NCI-H1105 treated with DMSO at 0.1 percent for 48 hours (cell line): ENCODE measurements at regions not wholly inside any gene's neighbourhood (a gene's known extent, or its start where the extent isn't known, plus 50 kb on each side); places are given as distances from the start of the nearest gene placed in this dataset.
A peak's percentile ranks its signal among the peaks of the same experiment; 100 is the strongest.
"Not testable (repeated sequence)": the region's sequence is repeated elsewhere in the genome, so short reads cannot be mapped to it uniquely, and the experiment has no call there.

Source experiments
- DNase-seq: peaks from one replicate; lab custom pipeline; 2025; lab: John Stamatoyannopoulos, UW

GRCh38 chr18:68429841-68430240 is 285.1 kb downstream of the TMX3 start:
- DNase-seq, result no peak

- no peak for DNase-seq
Observed at GRCh38 chr18:68429111-68429510, 285.8 kb downstream of the TMX3 start.

GRCh38 chr18:68428661-68429060 is 286.2 kb downstream of the TMX3 start:
- DNase-seq, result no peak

GRCh38 chr18:68427951-68428401 is 286.9 kb downstream of the TMX3 start:
- peak; percentile 16 for DNase-seq

GRCh38 chr18:68426731-68427315 is 288.1 kb downstream of the TMX3 start:
- no peak for DNase-seq

- DNase-seq, result no peak
Observed at GRCh38 chr18:68418881-68419280, 296.0 kb downstream of the TMX3 start.

GRCh38 chr18:68418226-68418868 is 296.6 kb downstream of the TMX3 start:
- no peak for DNase-seq

GRCh38 chr18:68417826-68418225 is 297.1 kb downstream of the TMX3 start:
- no peak for DNase-seq

- DNase-seq, result peak; percentile 27
Observed at GRCh38 chr18:68417166-68417799, 297.6 kb downstream of the TMX3 start.

GRCh38 chr18:68414407-68414806 is 300.5 kb downstream of the TMX3 start:
- DNase-seq, result no peak

GRCh38 chr18:68409576-68409975 is 305.3 kb downstream of the TMX3 start:
- DNase-seq, result no peak

GRCh38 chr18:68406761-68407160 is 308.1 kb downstream of the TMX3 start:
- no peak for DNase-seq

GRCh38 chr18:68402784-68403183 is 312.1 kb downstream of the TMX3 start:
- no peak for DNase-seq

- DNase-seq, result no peak
Observed at GRCh38 chr18:68400889-68401288, 314.0 kb downstream of the TMX3 start.

GRCh38 chr18:68399721-68400120 is 315.2 kb downstream of the TMX3 start:
- DNase-seq, result no peak

- no peak for DNase-seq
Observed at GRCh38 chr18:68397241-68398035, 317.5 kb downstream of the TMX3 start.

GRCh38 chr18:68394705-68395104 is 320.2 kb downstream of the TMX3 start:
- DNase-seq, result no peak

GRCh38 chr18:68391801-68392200 is 323.1 kb downstream of the TMX3 start:
- no peak for DNase-seq

- no peak for DNase-seq
Observed at GRCh38 chr18:68387246-68387645, 327.7 kb downstream of the TMX3 start.

GRCh38 chr18:68383979-68384378 is 330.9 kb downstream of the TMX3 start:
- not testable (repeated sequence) for DNase-seq

- DNase-seq, result no peak
Observed at GRCh38 chr18:68376926-68377325, 338.0 kb downstream of the TMX3 start.

GRCh38 chr18:68362907-68363306 is 352.0 kb downstream of the TMX3 start:
- DNase-seq, result no peak

GRCh38 chr18:68355637-68356036 is 359.3 kb downstream of the TMX3 start:
- DNase-seq, result no peak
